ENCODE measurements at regions not wholly inside any gene's neighbourhood (a gene's known extent, or its start where the extent isn't known, plus 50 kb on each side); places are given as distances from the start of the nearest gene placed in this dataset.
"Not testable (repeated sequence)": the region's sequence is repeated elsewhere in the genome, so short reads cannot be mapped to it uniquely, and the experiment has no call there.

- DNase-seq (ENCODE audit: low spot score): not testable (repeated sequence)
These were observed 430.9 kb upstream of the TBL1XR1 start for GRCh38 chr3:177628095-177628719.

DNA sequence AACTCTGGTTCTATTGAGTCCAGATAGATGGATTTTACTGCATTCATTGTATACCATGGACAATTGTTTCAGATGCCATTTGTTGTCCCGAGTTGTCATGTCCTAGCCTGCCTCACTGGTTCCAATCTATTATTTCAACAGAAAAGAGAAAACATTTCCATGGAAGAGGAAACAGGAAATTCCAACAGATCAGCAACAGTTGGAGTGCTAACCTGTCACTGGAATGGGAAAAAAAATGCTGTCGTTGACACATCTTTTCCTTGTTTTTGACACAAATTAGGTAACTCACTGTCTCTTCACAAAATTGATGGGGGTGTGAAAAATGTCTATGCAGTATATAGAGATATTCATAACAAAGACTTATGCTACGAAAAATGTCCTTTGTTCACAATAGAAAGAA is 432.0 kb upstream of the TBL1XR1 start:
- DNase-seq (ENCODE audit: low spot score): no peak

DNA sequence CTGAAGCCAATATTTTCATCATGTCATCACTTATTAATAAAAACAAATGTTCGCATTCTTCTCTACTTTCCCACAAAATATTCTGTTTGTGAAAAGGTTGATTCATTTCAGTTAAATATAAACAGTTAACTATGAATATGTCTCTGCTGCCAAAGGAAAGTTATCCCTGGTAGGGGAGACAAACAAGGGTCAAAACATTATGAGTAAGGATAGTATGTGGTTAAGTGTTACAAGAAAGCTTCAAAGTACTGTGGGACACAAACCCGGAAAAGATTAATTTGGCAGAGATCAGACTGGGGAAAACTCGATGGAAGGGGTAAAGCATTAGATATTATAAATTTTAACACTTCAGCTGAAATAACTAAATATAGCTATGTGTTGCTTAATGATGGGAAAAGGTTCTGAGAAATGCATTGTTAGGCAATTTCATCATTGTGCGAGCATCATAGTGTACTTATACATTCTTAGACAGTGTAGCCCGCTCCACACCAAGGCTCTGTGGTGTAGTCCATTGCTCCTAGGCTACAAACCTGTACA is 436.5 kb upstream of the TBL1XR1 start:
- no peak for DNase-seq (ENCODE audit: low spot score)

DNA sequence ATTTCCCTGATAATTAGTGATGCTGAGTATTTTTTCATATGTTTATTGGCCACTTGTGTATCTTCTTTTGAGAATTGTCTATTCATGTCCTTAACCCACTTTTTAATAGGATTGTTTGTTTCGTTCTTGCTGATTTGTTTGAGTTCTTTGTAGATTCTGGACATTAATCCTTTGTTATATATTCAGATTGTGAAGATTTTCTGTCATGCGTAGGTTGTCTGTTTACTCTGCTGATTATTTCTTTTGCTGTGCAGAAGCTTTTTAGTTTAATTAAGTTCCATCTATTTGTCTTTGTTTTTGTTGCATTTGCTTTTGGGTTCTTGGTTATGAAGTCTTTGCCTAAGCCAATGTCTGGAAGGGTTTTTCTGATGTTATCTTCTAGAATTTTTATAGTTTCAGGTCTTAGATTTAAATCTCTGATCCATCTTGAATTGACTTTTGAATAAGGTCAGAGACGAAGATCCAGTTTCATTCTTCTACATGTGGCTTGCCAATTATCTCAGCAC is 438.4 kb upstream of the TBL1XR1 start:
- DNase-seq (ENCODE audit: low spot score): not testable (repeated sequence)

- DNase-seq (ENCODE audit: low spot score): peak; percentile 32
These were observed 443.2 kb upstream of the TBL1XR1 start for GRCh38 chr3:177640319-177640965.

- no peak for DNase-seq (ENCODE audit: low spot score)
These were observed 443.9 kb upstream of the TBL1XR1 start for GRCh38 chr3:177641206-177641605.

- no peak for DNase-seq (ENCODE audit: low spot score)
These were observed 444.9 kb upstream of the TBL1XR1 start for GRCh38 chr3:177642042-177642803.

GRCh38 chr3:177642804-177643125 is 445.5 kb upstream of the TBL1XR1 start:
- no peak for DNase-seq (ENCODE audit: low spot score)

DNA sequence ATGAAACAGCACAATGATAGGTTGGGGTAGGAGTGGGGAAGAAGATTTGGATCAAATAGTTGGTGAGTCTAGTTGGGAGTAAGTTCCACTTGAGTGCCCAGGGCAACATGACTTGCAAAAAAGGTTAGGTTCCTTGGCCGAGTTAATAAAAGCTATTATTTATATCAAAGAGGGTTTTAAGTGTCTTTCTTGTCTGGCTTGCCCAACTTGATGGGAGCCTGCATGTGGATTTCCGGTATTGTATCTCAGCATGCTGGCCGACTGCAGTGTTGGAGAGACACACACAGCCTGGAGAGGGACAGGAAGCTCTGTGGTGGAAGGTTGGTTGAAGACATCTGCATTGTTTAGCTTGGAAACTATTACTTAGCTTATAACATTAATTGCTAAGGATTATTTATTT is 449.5 kb upstream of the TBL1XR1 start:
- no peak for DNase-seq (ENCODE audit: low spot score)

GRCh38 chr3:177647341-177647740 is 450.1 kb upstream of the TBL1XR1 start:
- no peak for DNase-seq (ENCODE audit: low spot score)

DNA sequence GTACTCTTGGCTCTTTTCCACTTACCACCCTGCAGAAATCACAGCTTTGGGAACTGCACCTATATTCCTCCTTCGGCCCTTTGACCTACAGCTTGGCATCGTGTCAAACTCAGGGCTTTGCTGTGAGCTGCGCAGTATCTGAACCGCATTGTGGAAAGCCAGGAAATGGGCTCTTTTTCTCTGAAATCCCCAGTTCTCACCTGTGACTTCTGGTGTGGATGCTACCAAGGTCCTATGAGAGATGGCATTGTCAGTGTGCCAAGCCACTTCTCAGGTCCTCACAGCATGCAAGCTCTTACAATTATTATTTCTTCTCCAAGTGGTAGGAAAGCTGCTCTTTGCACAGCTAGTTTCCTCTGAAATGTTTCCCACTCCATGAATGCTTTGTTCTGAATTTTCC is 450.6 kb upstream of the TBL1XR1 start:
- DNase-seq (ENCODE audit: low spot score): no peak

GRCh38 chr3:177652556-177653291 is 455.4 kb upstream of the TBL1XR1 start:
- no peak for DNase-seq (ENCODE audit: low spot score)

GRCh38 chr3:177657243-177657642 is 460.0 kb upstream of the TBL1XR1 start:
- no peak for DNase-seq (ENCODE audit: low spot score)

DNA sequence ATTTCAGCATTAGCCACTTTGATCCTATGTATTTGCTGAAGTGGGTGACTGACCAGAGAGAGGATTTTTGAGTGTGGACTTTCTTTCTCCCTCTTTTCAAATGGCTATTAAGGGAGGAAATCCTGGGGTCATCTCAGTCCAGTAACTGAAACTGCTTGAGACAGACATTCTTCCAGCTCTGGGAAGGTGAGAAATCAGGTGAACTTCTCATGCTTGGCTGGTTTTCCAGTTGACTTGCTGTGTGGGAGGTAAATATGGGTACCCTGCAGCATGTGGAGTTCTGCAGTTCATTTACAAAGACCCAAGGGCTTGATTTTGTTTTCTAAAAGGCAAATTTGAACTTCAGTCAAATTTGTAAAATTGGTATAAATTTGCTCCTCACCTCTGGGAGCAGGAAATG is 461.1 kb upstream of the TBL1XR1 start:
- DNase-seq (ENCODE audit: low spot score): no peak

DNA sequence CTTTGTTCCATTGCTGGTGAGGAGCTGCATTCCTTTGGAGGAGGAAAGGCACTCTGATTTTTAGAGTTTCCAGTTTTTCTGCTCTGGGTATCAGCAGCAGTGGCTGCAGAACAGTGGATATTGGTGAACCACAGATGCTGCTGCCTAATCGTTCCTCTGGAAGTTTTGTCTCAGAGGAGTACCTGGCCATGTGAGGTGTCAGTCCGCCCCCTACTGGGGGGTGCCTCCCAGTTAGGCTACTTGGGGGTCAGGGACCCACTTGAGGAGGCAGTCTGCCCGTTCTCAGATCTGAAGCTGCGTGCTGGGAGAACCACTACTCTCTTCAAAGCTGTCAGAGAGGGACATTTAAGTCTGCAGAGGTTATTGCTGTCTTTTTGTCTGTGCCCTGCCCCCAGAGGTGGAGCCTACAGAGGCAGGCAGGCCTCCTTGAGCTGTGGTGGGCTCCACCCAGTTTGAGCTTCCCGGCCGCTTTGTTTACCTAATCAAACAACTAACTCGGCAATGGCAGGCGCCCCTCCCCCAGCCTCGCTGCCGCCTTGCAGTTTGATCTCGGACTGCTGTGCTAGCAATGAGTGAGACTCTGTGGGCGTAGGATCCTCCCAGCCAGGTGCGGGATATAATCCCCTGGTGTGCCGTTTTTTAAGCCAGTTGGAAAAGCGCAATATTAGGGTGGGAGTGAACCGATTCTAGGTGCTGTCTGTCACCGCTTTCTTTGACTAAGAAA is 467.3 kb upstream of the TBL1XR1 start:
- DNase-seq (ENCODE audit: low spot score): not testable (repeated sequence)

DNA sequence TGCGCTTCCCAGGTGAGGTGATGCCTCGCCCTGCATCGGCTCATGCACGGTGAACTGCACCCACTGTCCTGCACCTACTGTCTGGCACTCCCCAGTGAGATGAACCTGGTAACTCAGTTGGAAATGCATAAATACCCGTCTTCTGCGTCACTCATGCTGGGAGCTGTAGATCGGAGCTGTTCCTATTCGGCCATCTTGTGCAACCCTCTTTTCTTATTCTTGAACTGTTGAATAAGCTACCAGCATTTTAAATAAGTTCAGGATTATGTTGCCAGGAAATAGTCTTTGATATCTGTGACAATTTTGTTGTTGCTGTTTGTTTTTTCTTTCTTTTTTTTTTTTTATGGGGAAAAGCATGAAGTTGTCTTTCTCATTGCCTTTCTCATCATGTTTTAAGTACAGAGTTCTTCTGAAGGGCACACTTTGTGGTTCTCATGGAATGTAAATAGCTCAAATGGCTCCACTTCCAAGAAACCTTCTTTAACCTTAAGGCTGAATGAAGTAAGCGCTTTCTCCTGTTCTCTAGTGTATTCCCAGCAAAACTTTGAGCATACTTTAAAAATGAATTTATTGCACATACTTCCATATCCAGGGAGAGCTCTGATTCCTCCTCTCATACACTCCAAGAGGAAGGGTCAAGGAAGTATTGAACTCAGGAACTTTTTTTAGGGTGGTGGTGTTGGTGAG is 468.0 kb upstream of the TBL1XR1 start:
- no peak for DNase-seq (ENCODE audit: low spot score)

GRCh38 chr3:177672252-177672911 is 475.1 kb upstream of the TBL1XR1 start:
- DNase-seq (ENCODE audit: low spot score): no peak

- DNase-seq (ENCODE audit: low spot score): no peak
These were observed 476.0 kb upstream of the TBL1XR1 start for GRCh38 chr3:177673112-177673914.

GRCh38 chr3:177674186-177674585 is 476.9 kb upstream of the TBL1XR1 start:
- no peak for DNase-seq (ENCODE audit: low spot score)

- DNase-seq (ENCODE audit: low spot score): no peak
These were observed 478.9 kb upstream of the TBL1XR1 start for GRCh38 chr3:177676148-177676547.

Data from NAMALWA (cell line).